GM12878 (cell line): ENCODE measurements at regions not wholly inside any gene's neighbourhood (a gene's known extent, or its start where the extent isn't known, plus 50 kb on each side); places are given as distances from the start of the nearest gene placed in this dataset.

Experiments used
- ATAC-seq: fragments of 200-7000 bp; cut with Tn5 transposase; 3 replicates; pipeline ENCODE4 v1.9.1; 2020; ENCODE audit warnings: mild to moderate bottlenecking, moderate library complexity
- BruUV-seq: library from RNA; stranded (reverse); fragments of 400-500 nt; replicated peaks from 2 replicates; lab custom pipeline; 2021; lab: Mats Ljungman, UMichigan
- CTCF ChIA-PET: fragments of 300-600 bp; sonication (Branson Sonifier 250); formaldehyde crosslinking; extraction: SDS; loops from one replicate; lab custom pipeline; 2021; ENCODE audit warnings: inconsistent platforms; lab: Yijun Ruan, JAX
- POLR2A ChIA-PET: fragments of 350-600 bp; formaldehyde crosslinking; extraction: SDS; loops from one replicate; lab custom pipeline; 2021; ENCODE audit warnings: inconsistent platforms; lab: Charles Lee
- RAD21 ChIA-PET: fragments of 300-600 bp; sonication (Branson Sonifier 250); formaldehyde crosslinking; loops from one replicate; lab custom pipeline; 2023; ENCODE audit warnings: antibody characterized with exemption; ENCODE audit not compliant: unreplicated experiment; lab: Charles Lee
- SMC1A ChIA-PET: fragments of 300-600 bp; sonication (Branson Sonifier 250); formaldehyde crosslinking; loops from one replicate; lab custom pipeline; 2023; ENCODE audit not compliant: unreplicated experiment, uncharacterized antibody; lab: Charles Lee
- DNase-seq: peaks from one replicate; pipeline ENCODE4 v3.0.0-alpha.2; 2011; ENCODE audit warnings: low read depth, low spot score
- FAIRE-seq: peaks from 3 replicates; lab custom pipeline; 2011; peaks lifted over from hg19 to GRCh38; lab: Jason Lieb, UNC
- H2AFZ ChIP-seq: 2 replicates; pipeline ENCODE4 v1.6.0; 2011; ENCODE audit warnings: low read depth, low read length, control low read depth; ENCODE audit not compliant: control insufficient read depth
- H3K27ac ChIP-seq: 2 replicates; pipeline ENCODE4 v1.5.1; 2011; ENCODE audit warnings: control low read depth; ENCODE audit not compliant: control insufficient read depth, insufficient read depth
- H3K27me3 ChIP-seq, 2 experiments: replicated peaks in 1 of 2; 2 replicates each; pipeline versions ENCODE4 v1.6.0 to v1.6.1; 2011; ENCODE audit warnings: low read length in 1 of 2; ENCODE audit not compliant: control insufficient read depth in 2 of 2, insufficient read depth in 2 of 2
- H3K36me3 ChIP-seq, 2 experiments: 2 replicates each; pipeline ENCODE4 v1.5.1; 2011; ENCODE audit warnings: low read length in 1 of 2; ENCODE audit not compliant: control insufficient read depth in 2 of 2, insufficient read depth in 2 of 2
- H3K4me1 ChIP-seq: 2 replicates; pipeline ENCODE4 v1.6.1; 2011; ENCODE audit warnings: mild to moderate bottlenecking, low read length, moderate library complexity, mixed read lengths; ENCODE audit not compliant: control insufficient read depth, insufficient read depth
- H3K4me2 ChIP-seq: 2 replicates; pipeline ENCODE4 v1.6.0; 2011; ENCODE audit warnings: control low read depth; ENCODE audit not compliant: control insufficient read depth, insufficient read depth
- H3K4me3 ChIP-seq: fragments of 200-600 bp; sonication (generic); 2 replicates; pipeline ENCODE4 v1.5.1; 2016
- H3K79me2 ChIP-seq: 2 replicates; pipeline ENCODE4 v1.6.0; 2011; ENCODE audit warnings: low read length; ENCODE audit not compliant: control insufficient read depth, insufficient read depth
- H3K9ac ChIP-seq: 2 replicates; pipeline ENCODE4 v1.8.0; 2011; ENCODE audit warnings: low read length, control low read depth, mixed read lengths; ENCODE audit not compliant: control insufficient read depth, insufficient read depth
- H3K9me3 ChIP-seq: replicated peaks from 3 replicates; pipeline ENCODE4 v1.5.1; 2011; ENCODE audit warnings: mild to moderate bottlenecking, low read length; ENCODE audit not compliant: control insufficient read depth, insufficient read depth
- H4K20me1 ChIP-seq: 2 replicates; pipeline ENCODE4 v1.6.0; 2011; ENCODE audit not compliant: control insufficient read depth, insufficient read depth
- CBX5 ChIP-seq: sonication (generic); IDR thresholded peaks from 2 replicates; pipeline ENCODE4 v1.6.1; 2016; ENCODE audit warnings: low read depth, moderate library complexity, mild to moderate bottlenecking, inconsistent platforms
- CEBPB ChIP-seq, 2 experiments: fragments of 150-350 bp in 1 of 2; IDR thresholded peaks; 2 replicates each; pipeline ENCODE4 v1.6.1; 2012 to 2014; ENCODE audit warnings: low read depth in 2 of 2, low read length in 2 of 2, borderline replicate concordance in 1 of 2, inconsistent platforms in 1 of 2
- ETV6 ChIP-seq, 2 experiments: fragments of 450-650 bp in 1 of 2; IDR thresholded peaks in 1 of 2; conservative IDR thresholded peaks in 1 of 2; 2 replicates each; pipeline ENCODE4 v1.6.1; 2014; ENCODE audit warnings: antibody characterized with exemption in 1 of 2, borderline replicate concordance in 1 of 2, low read depth in 1 of 2, mild to moderate bottlenecking in 1 of 2, moderate library complexity in 1 of 2
- EZH2 ChIP-seq: IDR thresholded peaks from 2 replicates; pipeline ENCODE4 v1.6.1; 2012; ENCODE audit warnings: low read depth, mild to moderate bottlenecking, control low read depth, inconsistent platforms, low read length, borderline replicate concordance; ENCODE audit not compliant: control insufficient read depth
- FOXM1 ChIP-seq: IDR thresholded peaks from 2 replicates; pipeline ENCODE4 v1.6.1; 2012; ENCODE audit warnings: low read depth, mild to moderate bottlenecking, inconsistent platforms, low read length, moderate library complexity
- JUND ChIP-seq: IDR thresholded peaks from 2 replicates; pipeline ENCODE4 v1.6.1; 2012; ENCODE audit warnings: low read depth, mild to moderate bottlenecking, low read length, improper control_type of control experiment, moderate library complexity
- MEF2A ChIP-seq: IDR thresholded peaks from 2 replicates; pipeline ENCODE4 v1.6.1; 2011; ENCODE audit warnings: low read depth, mild to moderate bottlenecking, low read length, moderate library complexity; ENCODE audit not compliant: insufficient read depth
- PAX5 ChIP-seq: IDR thresholded peaks from 2 replicates; pipeline ENCODE4 v1.6.1; 2011; ENCODE audit warnings: low read depth, low read length, borderline replicate concordance
- POLR2AphosphoS2 ChIP-seq: IDR thresholded peaks from 2 replicates; pipeline ENCODE4 v1.6.1; 2011; ENCODE audit warnings: low read depth, mild to moderate bottlenecking, low read length, improper control_type of control experiment, moderate library complexity
- RAD21 ChIP-seq: IDR thresholded peaks from 2 replicates; pipeline ENCODE4 v1.6.1; 2011; ENCODE audit warnings: mild to moderate bottlenecking, low read depth, low read length, moderate library complexity; ENCODE audit not compliant: insufficient read depth
- RB1 ChIP-seq: fragments of 450-650 bp; formaldehyde crosslinking; IDR thresholded peaks from 2 replicates; pipeline ENCODE4 v1.6.1; 2017; ENCODE audit warnings: mild to moderate bottlenecking, borderline replicate concordance
- RBBP5 ChIP-seq: fragments of 200-600 bp; sonication (generic); conservative IDR thresholded peaks from 2 replicates; pipeline ENCODE4 v1.6.1; 2016
- SIX5 ChIP-seq: IDR thresholded peaks from 2 replicates; pipeline ENCODE4 v1.6.1; 2011; ENCODE audit warnings: mild to moderate bottlenecking, low read depth, low read length, moderate library complexity; ENCODE audit not compliant: severe bottlenecking
- SUZ12 ChIP-seq: fragments of 200-600 bp; sonication (generic); IDR thresholded peaks from one replicate; pipeline ENCODE4 v1.6.1; 2018; ENCODE audit warnings: antibody characterized with exemption, mild to moderate bottlenecking; ENCODE audit not compliant: unreplicated experiment
- ZSCAN29 ChIP-seq: fragments of 450-650 bp; IDR thresholded peaks from 2 replicates; pipeline ENCODE4 v1.6.1; 2017; ENCODE audit warnings: mild to moderate bottlenecking, moderate library complexity
- WGBS: methylation state at CpG from one replicate; pipeline ENCODE4 v1.1.6; 2016; ENCODE audit warnings: low lambda C conversion rate; ENCODE audit not compliant: insufficient replicate concordance, insufficient coverage; ENCODE audit errors: missing lambda C conversion rate; 5-methylcytosine and 5-hydroxymethylcytosine counted together
- in situ Hi-C: fragments of 300-500 bp; cut with MboI; formaldehyde crosslinking; loops from 9 replicates; pipeline ENCODE4 v1.14.3; 2018; ENCODE audit warnings: mixed read lengths
- intact Hi-C: fragments of 100-400 bp; cut with micrococcal nuclease; formaldehyde crosslinking; loops from one replicate; pipeline ENCODE4 v1.14.2; 2022; ENCODE audit not compliant: unreplicated experiment
- TF ChIP-seq, protein P1 (sequence below): fragments of 450-650 bp; IDR thresholded peaks from 2 replicates; pipeline ENCODE4 v1.6.1; 2017; ENCODE audit warnings: antibody characterized with exemption, mild to moderate bottlenecking, moderate library complexity
- TF ChIP-seq, protein P2 (sequence below): IDR thresholded peaks from 2 replicates; pipeline ENCODE4 v1.6.1; 2012; ENCODE audit warnings: low read length, inconsistent platforms
- TF ChIP-seq, protein P3 (sequence below): IDR thresholded peaks from 2 replicates; pipeline ENCODE4 v1.6.1; 2011; ENCODE audit warnings: mild to moderate bottlenecking, low read depth, low read length, moderate library complexity; ENCODE audit not compliant: insufficient replicate concordance

DNA sequence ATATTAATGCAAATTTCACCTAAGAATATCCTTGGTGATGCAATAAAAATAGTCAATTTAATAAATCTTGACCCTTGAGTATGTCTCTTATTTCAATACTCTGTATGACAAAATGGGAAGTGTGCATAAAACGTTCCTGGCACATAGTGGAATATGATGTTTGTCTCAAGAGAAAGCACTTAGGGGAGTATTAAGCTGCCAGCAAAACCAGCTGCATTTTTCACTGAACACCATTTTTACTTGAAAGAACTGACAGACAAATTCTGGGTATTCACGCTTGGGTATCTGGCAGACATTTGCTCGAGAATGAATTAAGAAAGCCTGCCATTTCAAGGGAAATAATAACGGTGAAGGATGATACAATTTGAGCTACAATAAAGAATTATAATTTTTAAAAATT, 364.8 kb downstream of the SOX9 start:
- TF ChIP-seq, protein P1, sequence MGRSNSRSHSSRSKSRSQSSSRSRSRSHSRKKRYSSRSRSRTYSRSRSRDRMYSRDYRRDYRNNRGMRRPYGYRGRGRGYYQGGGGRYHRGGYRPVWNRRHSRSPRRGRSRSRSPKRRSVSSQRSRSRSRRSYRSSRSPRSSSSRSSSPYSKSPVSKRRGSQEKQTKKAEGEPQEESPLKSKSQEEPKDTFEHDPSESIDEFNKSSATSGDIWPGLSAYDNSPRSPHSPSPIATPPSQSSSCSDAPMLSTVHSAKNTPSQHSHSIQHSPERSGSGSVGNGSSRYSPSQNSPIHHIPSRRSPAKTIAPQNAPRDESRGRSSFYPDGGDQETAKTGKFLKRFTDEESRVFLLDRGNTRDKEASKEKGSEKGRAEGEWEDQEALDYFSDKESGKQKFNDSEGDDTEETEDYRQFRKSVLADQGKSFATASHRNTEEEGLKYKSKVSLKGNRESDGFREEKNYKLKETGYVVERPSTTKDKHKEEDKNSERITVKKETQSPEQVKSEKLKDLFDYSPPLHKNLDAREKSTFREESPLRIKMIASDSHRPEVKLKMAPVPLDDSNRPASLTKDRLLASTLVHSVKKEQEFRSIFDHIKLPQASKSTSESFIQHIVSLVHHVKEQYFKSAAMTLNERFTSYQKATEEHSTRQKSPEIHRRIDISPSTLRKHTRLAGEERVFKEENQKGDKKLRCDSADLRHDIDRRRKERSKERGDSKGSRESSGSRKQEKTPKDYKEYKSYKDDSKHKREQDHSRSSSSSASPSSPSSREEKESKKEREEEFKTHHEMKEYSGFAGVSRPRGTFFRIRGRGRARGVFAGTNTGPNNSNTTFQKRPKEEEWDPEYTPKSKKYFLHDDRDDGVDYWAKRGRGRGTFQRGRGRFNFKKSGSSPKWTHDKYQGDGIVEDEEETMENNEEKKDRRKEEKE, result no peak
- TF ChIP-seq PAX5 (no peak), SIX5 (no peak), RBBP5 (no peak), POLR2AphosphoS2 (no peak), FOXM1 (no peak), ZSCAN29 (no peak), RAD21 (no peak), CBX5 (no peak), ETV6 (conservative IDR thresholded peaks at IDR 0.05 in 1 of 2, IDR thresholded peaks at IDR 0.05 in 1 of 2; ENCODE audit: borderline replicate concordance in 1 of 2, low read depth in 1 of 2) (no peak), RB1 (no peak), JUND (no peak), SUZ12 (no peak), MEF2A (no peak), CEBPB (IDR thresholded peaks at IDR 0.05; ENCODE audit: borderline replicate concordance in 1 of 2, low read depth in 2 of 2, low read length in 2 of 2) (no peak), EZH2 (no peak)
- TF ChIP-seq, protein P2, sequence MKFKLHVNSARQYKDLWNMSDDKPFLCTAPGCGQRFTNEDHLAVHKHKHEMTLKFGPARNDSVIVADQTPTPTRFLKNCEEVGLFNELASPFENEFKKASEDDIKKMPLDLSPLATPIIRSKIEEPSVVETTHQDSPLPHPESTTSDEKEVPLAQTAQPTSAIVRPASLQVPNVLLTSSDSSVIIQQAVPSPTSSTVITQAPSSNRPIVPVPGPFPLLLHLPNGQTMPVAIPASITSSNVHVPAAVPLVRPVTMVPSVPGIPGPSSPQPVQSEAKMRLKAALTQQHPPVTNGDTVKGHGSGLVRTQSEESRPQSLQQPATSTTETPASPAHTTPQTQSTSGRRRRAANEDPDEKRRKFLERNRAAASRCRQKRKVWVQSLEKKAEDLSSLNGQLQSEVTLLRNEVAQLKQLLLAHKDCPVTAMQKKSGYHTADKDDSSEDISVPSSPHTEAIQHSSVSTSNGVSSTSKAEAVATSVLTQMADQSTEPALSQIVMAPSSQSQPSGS, result no peak
- TF ChIP-seq, protein P3, sequence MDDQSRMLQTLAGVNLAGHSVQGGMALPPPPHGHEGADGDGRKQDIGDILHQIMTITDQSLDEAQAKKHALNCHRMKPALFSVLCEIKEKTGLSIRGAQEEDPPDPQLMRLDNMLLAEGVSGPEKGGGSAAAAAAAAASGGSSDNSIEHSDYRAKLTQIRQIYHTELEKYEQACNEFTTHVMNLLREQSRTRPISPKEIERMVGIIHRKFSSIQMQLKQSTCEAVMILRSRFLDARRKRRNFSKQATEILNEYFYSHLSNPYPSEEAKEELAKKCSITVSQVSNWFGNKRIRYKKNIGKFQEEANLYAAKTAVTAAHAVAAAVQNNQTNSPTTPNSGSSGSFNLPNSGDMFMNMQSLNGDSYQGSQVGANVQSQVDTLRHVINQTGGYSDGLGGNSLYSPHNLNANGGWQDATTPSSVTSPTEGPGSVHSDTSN, result no peak
- TF ChIP-seq, all 136 proteins: peak for 0
- Histone ChIP-seq H3K4me2 (no peak overlapping the region), H3K27me3 (no peaks in the 10 kb centered on the region), H4K20me1 (no peaks in the 10 kb centered on the region), H3K36me3 (no peaks in the 10 kb centered on the region), H3K9me3 (peaks cover 2% of the 10 kb centered on the region; the same call in 2 of the 3 replicates), H3K4me1 (no peaks in the 10 kb centered on the region), H2AFZ (no peak overlapping the region), H3K27ac (no peak overlapping the region), H3K9ac (no peak overlapping the region), H3K4me3 (no peak overlapping the region), H3K79me2 (no peaks in the 10 kb centered on the region)
- DNase-seq (no peak), FAIRE-seq (no peak), ATAC-seq (no peak)
- 68% methylated on average over 4 of the region's 4 CpGs for WGBS
- no TSS peak for BruUV-seq
- CTCF ChIA-PET, result interaction anchor here (1.1 to 2.4 kb wide), 3 partner anchors 18 to 71 kb away, joined by 3 to 6 read pairs (median 4); no protein-coding TSS in a partner anchor
- SMC1A ChIA-PET, result interaction anchor here (0.6 to 5.7 kb wide), 9 partner anchors 10 to 53 kb away, joined by 3 to 30 read pairs (median 5); no protein-coding TSS in a partner anchor
- intact Hi-C loops, result no loop called here
- POLR2A ChIA-PET, result interaction anchor here (1.0 to 1.5 kb wide), 2 partner anchors 24 to 25 kb away, joined by 3 to 4 read pairs; no protein-coding TSS in a partner anchor
- RAD21 ChIA-PET, result interaction anchor here (1.1 to 6.0 kb wide), 4 partner anchors 16 to 54 kb away, joined by 3 to 33 read pairs (median 6); no protein-coding TSS in a partner anchor
- in situ Hi-C loops, result no loop called here
